ENCODE measurements at regions not wholly inside any gene's neighbourhood (a gene's known extent, or its start where the extent isn't known, plus 50 kb on each side); places are given as distances from the start of the nearest gene placed in this dataset.
A peak's percentile ranks its signal among the peaks of the same experiment; 100 is the strongest.

DNA sequence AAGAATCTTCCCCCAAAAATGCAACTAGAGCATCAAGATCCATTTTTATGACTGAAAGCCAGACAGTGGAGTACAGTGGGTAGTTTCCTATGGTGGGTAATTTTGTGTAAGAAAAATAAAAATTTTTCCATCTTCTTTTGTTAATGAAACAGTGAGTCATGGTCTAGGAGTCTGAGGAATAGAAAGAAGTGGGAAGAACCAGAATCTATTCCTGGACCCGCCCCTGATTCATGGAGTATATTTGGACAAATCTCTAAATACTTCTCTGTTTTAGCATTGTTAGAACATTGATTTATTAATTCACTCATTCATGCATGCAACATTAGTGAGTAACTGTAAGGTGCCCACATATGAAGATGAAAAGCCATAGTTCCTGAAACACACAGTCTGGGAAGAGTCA, 304.5 kb upstream of the GPR149 start:
- no peak for TF ChIP-seq CTCF (IDR thresholded peaks at IDR 0.05; ENCODE audit: unreplicated experiment in 3 of 3)
- Mint-ChIP-seq H3K4me3 (no peak overlapping the region), H3K27me3 (ENCODE audit: low read depth) (no peaks in the 10 kb centered on the region), H3K27ac (no peak overlapping the region), H3K4me1 (peaks cover 7% of the 10 kb centered on the region), H3K9me3 (no peaks in the 10 kb centered on the region), H3K36me3 (ENCODE audit: low read depth) (no peaks in the 10 kb centered on the region)

DNA sequence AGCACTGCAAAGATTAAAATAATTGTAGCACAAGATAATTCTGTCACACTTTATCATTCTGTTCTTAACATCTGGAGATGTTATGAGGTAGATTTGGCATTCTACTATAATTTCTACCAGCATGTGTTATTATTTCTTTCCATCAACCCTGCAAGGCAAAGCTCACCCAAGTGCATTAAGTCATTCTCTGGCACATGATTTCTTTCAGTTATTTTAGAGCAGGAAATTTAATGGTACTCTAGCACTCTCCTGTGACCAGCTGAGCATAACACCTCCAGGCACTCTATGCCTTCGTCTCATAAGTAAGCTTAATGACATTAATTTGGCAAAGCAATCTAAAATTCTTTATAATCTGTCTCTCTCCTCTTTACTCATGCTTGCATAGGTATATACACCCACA, 300.2 kb upstream of the GPR149 start:
- Mint-ChIP-seq H3K36me3 (ENCODE audit: low read depth) (no peaks in the 10 kb centered on the region), H3K27me3 (ENCODE audit: low read depth) (no peaks in the 10 kb centered on the region), H3K9me3 (no peaks in the 10 kb centered on the region), H3K4me3 (no peak overlapping the region), H3K27ac (peak overlapping the region in 2 of 3 experiments; percentile 2 to 15), H3K4me1 (peaks cover 7% of the 10 kb centered on the region)
- peak; percentile 18 to 52 (median 35) for TF ChIP-seq CTCF (IDR thresholded peaks at IDR 0.05; ENCODE audit: unreplicated experiment in 3 of 3)

DNA sequence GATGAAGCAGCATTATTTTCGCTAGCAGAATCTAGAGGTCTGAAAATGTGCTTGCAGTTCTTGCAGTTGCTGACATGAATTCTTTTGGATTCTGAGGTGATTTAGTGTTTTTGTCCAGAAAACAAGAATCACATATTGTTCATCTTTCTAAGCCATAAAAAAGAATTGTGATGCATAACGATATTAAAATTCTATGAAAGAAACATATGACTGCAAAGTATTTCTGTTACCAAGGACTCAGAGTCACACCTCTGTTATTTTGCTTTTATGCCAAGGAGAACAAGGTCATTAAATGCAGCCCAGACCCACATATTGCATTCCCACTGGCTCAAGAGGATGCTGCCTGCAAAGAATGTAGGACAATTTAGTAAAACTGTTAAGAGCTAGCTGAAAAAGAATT, 299.8 kb upstream of the GPR149 start:
- Mint-ChIP-seq H3K9me3 (no peaks in the 10 kb centered on the region), H3K27me3 (ENCODE audit: low read depth) (no peaks in the 10 kb centered on the region), H3K4me3 (no peak overlapping the region), H3K27ac (no peak overlapping the region), H3K36me3 (ENCODE audit: low read depth) (no peaks in the 10 kb centered on the region), H3K4me1 (peaks cover 7% of the 10 kb centered on the region)
- no peak for TF ChIP-seq CTCF (IDR thresholded peaks at IDR 0.05; ENCODE audit: unreplicated experiment in 3 of 3)

DNA sequence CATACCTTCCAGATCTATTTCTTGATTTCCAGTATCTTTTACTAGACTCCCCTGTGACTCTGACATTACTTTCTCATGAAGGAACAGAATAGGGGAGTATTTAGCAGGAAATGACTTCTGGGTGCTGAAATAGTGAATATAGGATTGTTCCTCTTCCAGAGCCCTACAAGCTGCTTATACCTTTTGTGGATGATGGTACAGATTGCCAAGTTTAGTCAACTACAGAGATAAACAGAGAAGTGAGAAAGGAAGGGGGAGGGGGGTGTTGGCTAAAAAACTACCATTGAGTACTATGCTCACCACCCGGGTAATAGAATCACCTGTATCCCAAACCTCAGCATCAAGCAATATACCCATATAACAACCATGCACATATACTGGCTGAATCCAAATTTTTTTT, 298.3 kb upstream of the GPR149 start:
- no peaks in the 10 kb centered on the region for H3K36me3 Mint-ChIP-seq (ENCODE audit: low read depth)
- H3K9me3 Mint-ChIP-seq = no peaks in the 10 kb centered on the region
- H3K4me3 Mint-ChIP-seq = no peak overlapping the region
- no peak overlapping the region for H3K27ac Mint-ChIP-seq
- H3K27me3 Mint-ChIP-seq (ENCODE audit: low read depth) = no peaks in the 10 kb centered on the region
- no peak for TF ChIP-seq CTCF (IDR thresholded peaks at IDR 0.05; ENCODE audit: unreplicated experiment in 3 of 3)
- peaks cover 7% of the 10 kb centered on the region for H3K4me1 Mint-ChIP-seq

DNA sequence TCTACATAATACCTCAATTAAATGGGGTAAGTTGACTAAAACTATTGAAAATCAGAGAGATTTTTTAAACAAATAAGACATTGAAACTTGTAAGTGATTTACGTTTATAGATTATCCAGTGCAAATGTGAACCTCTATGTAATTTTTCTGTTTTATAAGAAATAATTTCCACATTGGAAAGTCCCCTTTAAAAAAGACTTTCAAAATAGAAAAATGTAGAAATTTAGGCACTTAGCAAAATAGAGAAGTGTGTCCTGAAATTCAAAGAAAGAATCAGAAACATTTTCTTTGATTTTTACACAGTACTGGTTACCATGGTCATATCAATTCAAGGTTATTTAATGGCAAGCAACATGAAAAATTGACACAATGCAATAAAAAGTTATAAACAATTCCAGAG, 290.9 kb upstream of the GPR149 start:
- no peak for TF ChIP-seq CTCF (IDR thresholded peaks at IDR 0.05; ENCODE audit: unreplicated experiment in 3 of 3)
- H3K4me3 Mint-ChIP-seq = no peak overlapping the region
- H3K9me3 Mint-ChIP-seq = no peaks in the 10 kb centered on the region
- H3K4me1 Mint-ChIP-seq = no peaks in the 10 kb centered on the region
- no peaks in the 10 kb centered on the region for H3K27me3 Mint-ChIP-seq (ENCODE audit: low read depth)
- no peaks in the 10 kb centered on the region for H3K36me3 Mint-ChIP-seq (ENCODE audit: low read depth)
- H3K27ac Mint-ChIP-seq = no peak overlapping the region

- TF ChIP-seq CTCF (IDR thresholded peaks at IDR 0.05; ENCODE audit: unreplicated experiment in 3 of 3) = no peak
- Mint-ChIP-seq H3K27me3 (ENCODE audit: low read depth) (no peaks in the 10 kb centered on the region), H3K36me3 (ENCODE audit: low read depth) (no peaks in the 10 kb centered on the region), H3K9me3 (no peaks in the 10 kb centered on the region), H3K4me1 (no peaks in the 10 kb centered on the region), H3K27ac (no peak overlapping the region), H3K4me3 (no peak overlapping the region)
Observed at GRCh38 chr3:154718053-154718452, 288.1 kb upstream of the GPR149 start.

All from nephron (organoid).